CD4-positive, CD25-positive, alpha-beta regulatory T cell (primary cell): ENCODE measurements at regions not wholly inside any gene's neighbourhood (a gene's known extent, or its start where the extent isn't known, plus 50 kb on each side); places are given as distances from the start of the nearest gene placed in this dataset.

Source experiments
- ATAC-seq, 2 donors: fragments of 150-1000 bp; cut with Tn5 transposase; one replicate each; pipeline ENCODE4 v1.10.0; 2021; ENCODE audit warnings: low read depth in 2 of 2, moderate number of reproducible peaks in 2 of 2, moderate library complexity in 1 of 2
- DNase-seq, 3 donors: peaks; one replicate each; pipeline versions ENCODE4 v3.0.0 to v3.0.0-alpha.2; 2012 to 2022; ENCODE audit warnings: mixed read lengths in 1 of 3
- H3K27ac ChIP-seq: one replicate; pipeline ENCODE4 v1.7.0; 2013; ENCODE audit warnings: mild to moderate bottlenecking, low read length; ENCODE audit not compliant: insufficient read depth, poor library complexity, severe bottlenecking
- H3K27me3 ChIP-seq: one replicate; pipeline ENCODE4 v1.7.0; 2013; ENCODE audit warnings: low read length; ENCODE audit not compliant: control insufficient read depth, insufficient read depth
- H3K36me3 ChIP-seq: one replicate; pipeline ENCODE4 v1.7.0; 2013; ENCODE audit warnings: mild to moderate bottlenecking, low read length, moderate library complexity; ENCODE audit not compliant: control insufficient read depth, insufficient read depth
- H3K4me1 ChIP-seq: 2 replicates; pipeline ENCODE4 v1.7.0; 2013; ENCODE audit warnings: mild to moderate bottlenecking, low read length; ENCODE audit not compliant: insufficient read depth, control insufficient read depth, poor library complexity, severe bottlenecking
- H3K4me3 ChIP-seq: one replicate; pipeline ENCODE4 v1.7.0; 2013; ENCODE audit warnings: low read depth, mild to moderate bottlenecking, low read length, moderate library complexity
- H3K9me3 ChIP-seq, 2 experiments: 1 replicate in 1 of 2; 2 replicates in 1 of 2; pipeline ENCODE4 v1.7.0; 2013; ENCODE audit warnings: low read length in 2 of 2, mild to moderate bottlenecking in 1 of 2, moderate library complexity in 1 of 2; ENCODE audit not compliant: control insufficient read depth in 2 of 2
- H3K27ac Mint-ChIP-seq, 3 donors: one replicate each; pipeline ENCODE4 v1.8.0; 2020 to 2022; ENCODE audit warnings: mild to moderate bottlenecking in 3 of 3, mixed read lengths in 3 of 3, moderate library complexity in 2 of 3
- H3K27me3 Mint-ChIP-seq: one replicate; pipeline ENCODE4 v1.8.0; 2022; ENCODE audit warnings: mild to moderate bottlenecking, mixed read lengths
- H3K36me3 Mint-ChIP-seq: one replicate; pipeline ENCODE4 v1.8.0; 2020; ENCODE audit warnings: mixed read lengths
- H3K4me1 Mint-ChIP-seq, 4 donors: one replicate each; pipeline ENCODE4 v1.8.0; 2020 to 2022; ENCODE audit warnings: mixed read lengths in 4 of 4, mild to moderate bottlenecking in 1 of 4
- H3K4me3 Mint-ChIP-seq, 4 donors: one replicate each; pipeline ENCODE4 v1.8.0; 2020 to 2022; ENCODE audit warnings: mild to moderate bottlenecking in 4 of 4, mixed read lengths in 4 of 4, moderate library complexity in 3 of 4
- H3K9me3 Mint-ChIP-seq, 7 donors: one replicate each; pipeline ENCODE4 v1.8.0; 2020 to 2022; ENCODE audit warnings: mixed read lengths in 7 of 7, mild to moderate bottlenecking in 3 of 7, moderate library complexity in 2 of 7

- H3K4me1 Mint-ChIP-seq = no peaks in the 10 kb centered on the region
These were observed 803.3 kb downstream of the ADCYAP1 start for GRCh38 chr18:1708006-1708405.

DNA sequence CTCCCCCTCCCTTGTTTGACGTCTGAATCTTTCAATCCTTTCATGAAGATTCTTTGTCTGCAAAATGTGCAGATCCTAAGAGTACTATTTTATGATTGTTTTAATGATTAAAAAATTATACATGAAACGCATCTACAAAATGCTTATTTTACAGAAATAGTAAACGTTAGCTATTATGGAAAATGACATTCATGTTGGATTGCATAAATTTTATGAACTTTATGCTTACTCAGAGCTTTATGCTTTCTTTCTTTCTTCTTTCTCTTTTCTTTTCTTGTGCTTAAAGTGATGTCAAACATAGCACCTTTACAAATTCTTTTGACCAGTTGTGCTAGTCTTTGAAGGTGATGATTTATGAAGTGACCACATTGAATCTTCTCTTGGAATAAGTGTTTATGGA is 805.4 kb downstream of the ADCYAP1 start:
- Histone ChIP-seq H3K27me3 (no peaks in the 10 kb centered on the region), H3K4me3 (no peak overlapping the region), H3K4me1 (no peaks in the 10 kb centered on the region), H3K27ac (no peak overlapping the region), H3K9me3 (no peaks in the 10 kb centered on the region), H3K36me3 (no peaks in the 10 kb centered on the region)
- ATAC-seq (no peak), DNase-seq (no peak)
- no peaks in the 10 kb centered on the region for H3K36me3 Mint-ChIP-seq
- H3K27me3 Mint-ChIP-seq = no peaks in the 10 kb centered on the region
- H3K4me3 Mint-ChIP-seq = no peak overlapping the region
- peaks cover 0 to 2% (median 0%) of the 10 kb centered on the region in 7 donors for H3K9me3 Mint-ChIP-seq
- H3K4me1 Mint-ChIP-seq = no peaks in the 10 kb centered on the region
- no peak overlapping the region for H3K27ac Mint-ChIP-seq

More at GRCh38 chr18:1708006-1708405, 803.3 kb downstream of the ADCYAP1 start:
- Mint-ChIP-seq H3K9me3 (peaks cover 0 to 3% (median 0%) of the 10 kb centered on the region in 7 donors), H3K4me3 (no peak overlapping the region), H3K27ac (no peak overlapping the region), H3K27me3 (no peaks in the 10 kb centered on the region), H3K36me3 (no peaks in the 10 kb centered on the region)
- H3K27ac ChIP-seq = no peak overlapping the region
- no peaks in the 10 kb centered on the region for H3K4me1 ChIP-seq
- no peak overlapping the region for H3K4me3 ChIP-seq
- no peaks in the 10 kb centered on the region for H3K27me3 ChIP-seq
- no peak for DNase-seq
- no peaks in the 10 kb centered on the region for H3K9me3 ChIP-seq
- H3K36me3 ChIP-seq = no peaks in the 10 kb centered on the region
- ATAC-seq = no peak

- Mint-ChIP-seq H3K9me3 (peaks cover 1 to 10% (median 5%) of the 10 kb centered on the region in 7 donors), H3K27me3 (no peaks in the 10 kb centered on the region), H3K27ac (no peak overlapping the region), H3K36me3 (no peaks in the 10 kb centered on the region), H3K4me1 (no peaks in the 10 kb centered on the region), H3K4me3 (no peak overlapping the region)
- DNase-seq = no peak
- ATAC-seq = no peak
- H3K36me3 ChIP-seq = no peaks in the 10 kb centered on the region
- no peaks in the 10 kb centered on the region for H3K4me1 ChIP-seq
- H3K27me3 ChIP-seq = no peaks in the 10 kb centered on the region
- no peaks in the 10 kb centered on the region for H3K9me3 ChIP-seq
- H3K27ac ChIP-seq = no peak overlapping the region
- H3K4me3 ChIP-seq = no peak overlapping the region
These were observed 827.5 kb downstream of the ADCYAP1 start for GRCh38 chr18:1732143-1732542.

DNA sequence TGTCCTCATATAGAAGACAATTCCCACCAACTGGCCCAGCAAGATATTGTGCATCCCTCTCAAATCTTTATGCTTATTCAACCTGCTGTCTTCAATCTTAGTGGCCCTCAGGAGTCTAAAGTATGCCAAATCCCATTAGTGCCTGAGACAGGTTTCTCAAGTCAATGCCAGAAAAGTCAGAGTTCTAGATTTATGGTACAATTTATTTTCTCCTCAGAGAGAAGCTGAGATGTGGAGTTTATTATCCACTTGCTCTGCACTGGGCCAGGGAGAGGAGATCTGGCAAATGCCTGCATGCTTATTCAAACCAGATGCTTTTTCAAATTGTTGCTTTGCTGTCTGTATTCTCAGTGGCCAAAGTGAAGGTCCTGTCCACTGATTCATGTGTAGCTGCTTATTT is 825.2 kb downstream of the METTL4 start:
- no peak for DNase-seq
- H3K27me3 ChIP-seq = no peaks in the 10 kb centered on the region
- H3K4me3 ChIP-seq = no peak overlapping the region
- no peaks in the 10 kb centered on the region for H3K4me1 ChIP-seq
- Mint-ChIP-seq H3K9me3 (peaks cover 0 to 9% (median 1%) of the 10 kb centered on the region in 7 donors), H3K36me3 (no peaks in the 10 kb centered on the region), H3K4me3 (no peak overlapping the region), H3K27me3 (no peaks in the 10 kb centered on the region), H3K4me1 (no peaks in the 10 kb centered on the region), H3K27ac (no peak overlapping the region)
- no peaks in the 10 kb centered on the region for H3K36me3 ChIP-seq
- no peak for ATAC-seq
- H3K27ac ChIP-seq = no peak overlapping the region
- no peaks in the 10 kb centered on the region for H3K9me3 ChIP-seq

DNA sequence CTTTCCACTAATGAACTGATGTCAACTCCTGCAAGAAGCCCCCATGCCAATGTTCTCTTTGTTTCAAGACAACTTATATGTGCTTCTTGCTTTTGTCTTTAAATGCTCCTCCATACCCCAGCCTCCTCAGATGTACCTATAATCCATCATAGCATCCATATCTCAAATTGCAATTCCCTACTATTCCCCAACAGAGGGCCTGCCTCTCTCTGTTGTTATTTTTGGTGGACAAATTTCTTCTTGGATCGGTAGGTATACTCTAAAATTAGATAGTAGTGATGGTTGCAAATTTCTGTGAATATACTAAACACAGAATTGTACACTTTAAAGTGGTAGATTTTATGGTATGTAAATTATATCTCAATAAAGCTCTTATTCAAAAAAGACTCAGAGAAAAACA is 820.1 kb downstream of the METTL4 start:
- no peak overlapping the region for H3K27ac Mint-ChIP-seq
- H3K9me3 Mint-ChIP-seq = peaks cover 0 to 6% (median 4%) of the 10 kb centered on the region in 7 donors
- H3K27ac ChIP-seq = no peak overlapping the region
- no peaks in the 10 kb centered on the region for H3K27me3 ChIP-seq
- no peaks in the 10 kb centered on the region for H3K36me3 Mint-ChIP-seq
- no peak overlapping the region for H3K4me3 ChIP-seq
- no peaks in the 10 kb centered on the region for H3K4me1 ChIP-seq
- no peaks in the 10 kb centered on the region for H3K4me1 Mint-ChIP-seq
- no peak overlapping the region for H3K4me3 Mint-ChIP-seq
- ATAC-seq = no peak
- H3K9me3 ChIP-seq = no peaks in the 10 kb centered on the region
- no peak for DNase-seq
- no peaks in the 10 kb centered on the region for H3K36me3 ChIP-seq
- no peaks in the 10 kb centered on the region for H3K27me3 Mint-ChIP-seq

DNA sequence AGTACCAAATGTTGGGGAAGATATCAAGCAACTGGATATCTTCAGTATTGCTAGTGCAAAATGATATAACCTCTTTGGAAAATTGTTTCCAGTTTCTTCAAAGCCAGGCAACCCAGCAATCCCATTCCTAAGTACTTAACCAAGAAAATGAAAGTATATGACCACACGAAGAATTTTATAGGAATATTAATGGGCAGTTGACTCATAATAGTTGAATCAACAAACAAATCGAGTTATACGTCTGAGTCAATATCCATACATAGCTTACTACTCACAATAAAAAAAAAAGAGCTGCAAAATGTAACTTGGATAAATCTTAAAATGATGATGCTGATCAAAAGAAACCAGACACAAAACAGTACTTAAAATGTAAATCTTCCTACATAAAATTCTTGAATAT is 810.4 kb downstream of the METTL4 start:
- no peaks in the 10 kb centered on the region for H3K9me3 ChIP-seq
- no peak overlapping the region for H3K27ac Mint-ChIP-seq

GRCh38 chr18:1774261-1774660 is 797.0 kb downstream of the METTL4 start:
- H3K27me3 Mint-ChIP-seq = no peaks in the 10 kb centered on the region
- H3K4me1 ChIP-seq = no peaks in the 10 kb centered on the region
- H3K36me3 ChIP-seq = no peaks in the 10 kb centered on the region
- no peak overlapping the region for H3K4me3 Mint-ChIP-seq
- no peaks in the 10 kb centered on the region for H3K4me1 Mint-ChIP-seq
- no peak overlapping the region for H3K4me3 ChIP-seq
- H3K9me3 ChIP-seq = no peaks in the 10 kb centered on the region
- DNase-seq (no peak), ATAC-seq (no peak)
- H3K9me3 Mint-ChIP-seq = peaks cover 0 to 10% (median 0%) of the 10 kb centered on the region in 7 donors
- no peaks in the 10 kb centered on the region for H3K27me3 ChIP-seq
- no peak overlapping the region for H3K27ac ChIP-seq
- no peak overlapping the region for H3K27ac Mint-ChIP-seq
- no peaks in the 10 kb centered on the region for H3K36me3 Mint-ChIP-seq

More for the DNA sequence above, 810.4 kb downstream of the METTL4 start:
- Histone ChIP-seq H3K36me3 (no peaks in the 10 kb centered on the region), H3K4me1 (no peaks in the 10 kb centered on the region), H3K27ac (no peak overlapping the region), H3K4me3 (no peak overlapping the region), H3K27me3 (no peaks in the 10 kb centered on the region)
- DNase-seq = no peak
- H3K4me3 Mint-ChIP-seq = no peak overlapping the region
- H3K4me1 Mint-ChIP-seq = no peaks in the 10 kb centered on the region
- peaks cover 0 to 5% (median 0%) of the 10 kb centered on the region in 7 donors for H3K9me3 Mint-ChIP-seq
- no peak for ATAC-seq
- H3K36me3 Mint-ChIP-seq = no peaks in the 10 kb centered on the region
- H3K27me3 Mint-ChIP-seq = no peaks in the 10 kb centered on the region

GRCh38 chr18:1777843-1778242 is 793.5 kb downstream of the METTL4 start:
- no peak for DNase-seq
- Mint-ChIP-seq H3K9me3 (peaks cover 0 to 7% (median 0%) of the 10 kb centered on the region in 7 donors), H3K27me3 (no peaks in the 10 kb centered on the region), H3K36me3 (no peaks in the 10 kb centered on the region), H3K4me3 (no peak overlapping the region), H3K4me1 (no peaks in the 10 kb centered on the region), H3K27ac (no peak overlapping the region)
- Histone ChIP-seq H3K27ac (no peak overlapping the region), H3K36me3 (no peaks in the 10 kb centered on the region), H3K9me3 (no peaks in the 10 kb centered on the region), H3K27me3 (no peaks in the 10 kb centered on the region), H3K4me3 (no peak overlapping the region), H3K4me1 (no peaks in the 10 kb centered on the region)
- no peak for ATAC-seq
